H1 (cell line): ENCODE measurements at regions not wholly inside any gene's neighbourhood (a gene's known extent, or its start where the extent isn't known, plus 50 kb on each side); places are given as distances from the start of the nearest gene placed in this dataset.

Experiments used
- GABPA ChIP-seq: IDR thresholded peaks from 2 replicates; pipeline ENCODE4 v1.6.1; 2011; ENCODE audit warnings: mild to moderate bottlenecking, low read length, moderate library complexity, borderline replicate concordance; ENCODE audit not compliant: insufficient read depth
- POLR2A ChIP-seq, 2 experiments: IDR thresholded peaks; 1 replicate in 1 of 2; 2 replicates in 1 of 2; pipeline ENCODE4 v1.6.1; 2011; ENCODE audit warnings: low read depth in 2 of 2, low read length in 2 of 2, mild to moderate bottlenecking in 2 of 2; ENCODE audit errors: control extremely low read depth in 1 of 2
- POU5F1 ChIP-seq: IDR thresholded peaks from 2 replicates; pipeline ENCODE4 v1.6.1; 2011; ENCODE audit warnings: low read depth, mild to moderate bottlenecking, low read length, moderate library complexity
- TAF1 ChIP-seq: IDR thresholded peaks from 2 replicates; pipeline ENCODE4 v1.6.1; 2011; ENCODE audit warnings: mild to moderate bottlenecking, low read depth, low read length
- TF ChIP-seq, protein P1 (sequence below), 3 experiments: IDR thresholded peaks; 1 replicate in 2 of 3; 2 replicates in 1 of 3; pipeline versions ENCODE4 v1.5.1 to v1.6.1; 2011; ENCODE audit warnings: low read length in 3 of 3, mild to moderate bottlenecking in 3 of 3, inconsistent platforms in 2 of 3, low read depth in 1 of 3, moderate library complexity in 1 of 3; ENCODE audit not compliant: insufficient read depth in 1 of 3; ENCODE audit errors: control extremely low read depth in 1 of 3
- TF ChIP-seq, protein P2 (sequence below): IDR thresholded peaks from 2 replicates; pipeline ENCODE4 v1.6.1; 2012; ENCODE audit warnings: inconsistent platforms
- TF ChIP-seq, protein P3 (sequence below): IDR thresholded peaks from 2 replicates; pipeline ENCODE4 v1.6.1; 2011; ENCODE audit warnings: low read length, improper control_type of control experiment

DNA sequence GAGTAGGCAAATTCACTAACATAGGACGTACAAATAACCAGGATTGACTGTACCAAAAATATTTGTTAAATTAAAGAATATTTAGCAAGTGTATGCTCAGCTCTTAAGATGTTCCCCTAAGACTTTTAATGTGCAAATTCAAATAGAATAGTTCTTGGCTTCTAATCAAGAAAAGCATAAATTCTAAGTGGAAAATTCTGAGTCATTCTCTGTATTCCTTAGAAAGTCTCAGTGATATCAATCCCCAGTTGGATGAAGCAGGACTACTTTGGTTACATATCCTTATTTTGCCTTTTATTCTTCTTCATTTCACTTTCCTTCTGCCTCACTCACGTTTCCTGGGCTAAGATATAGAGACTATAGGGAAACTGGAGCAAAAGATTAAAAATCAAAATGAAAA is 130.2 kb downstream of the IFI44 start:
- no peak for TF ChIP-seq POLR2A (IDR thresholded peaks at IDR 0.05; ENCODE audit: control extremely low read depth in 1 of 2, low read depth in 2 of 2, low read length in 2 of 2)
- TF ChIP-seq, protein P1, sequence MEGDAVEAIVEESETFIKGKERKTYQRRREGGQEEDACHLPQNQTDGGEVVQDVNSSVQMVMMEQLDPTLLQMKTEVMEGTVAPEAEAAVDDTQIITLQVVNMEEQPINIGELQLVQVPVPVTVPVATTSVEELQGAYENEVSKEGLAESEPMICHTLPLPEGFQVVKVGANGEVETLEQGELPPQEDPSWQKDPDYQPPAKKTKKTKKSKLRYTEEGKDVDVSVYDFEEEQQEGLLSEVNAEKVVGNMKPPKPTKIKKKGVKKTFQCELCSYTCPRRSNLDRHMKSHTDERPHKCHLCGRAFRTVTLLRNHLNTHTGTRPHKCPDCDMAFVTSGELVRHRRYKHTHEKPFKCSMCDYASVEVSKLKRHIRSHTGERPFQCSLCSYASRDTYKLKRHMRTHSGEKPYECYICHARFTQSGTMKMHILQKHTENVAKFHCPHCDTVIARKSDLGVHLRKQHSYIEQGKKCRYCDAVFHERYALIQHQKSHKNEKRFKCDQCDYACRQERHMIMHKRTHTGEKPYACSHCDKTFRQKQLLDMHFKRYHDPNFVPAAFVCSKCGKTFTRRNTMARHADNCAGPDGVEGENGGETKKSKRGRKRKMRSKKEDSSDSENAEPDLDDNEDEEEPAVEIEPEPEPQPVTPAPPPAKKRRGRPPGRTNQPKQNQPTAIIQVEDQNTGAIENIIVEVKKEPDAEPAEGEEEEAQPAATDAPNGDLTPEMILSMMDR (IDR thresholded peaks at IDR 0.05; ENCODE audit: control extremely low read depth in 1 of 3, insufficient read depth in 1 of 3, low read depth in 1 of 3, low read length in 3 of 3), result no peak
- TF ChIP-seq, protein P2, sequence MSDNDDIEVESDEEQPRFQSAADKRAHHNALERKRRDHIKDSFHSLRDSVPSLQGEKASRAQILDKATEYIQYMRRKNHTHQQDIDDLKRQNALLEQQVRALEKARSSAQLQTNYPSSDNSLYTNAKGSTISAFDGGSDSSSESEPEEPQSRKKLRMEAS, result no peak
- no peak for TF ChIP-seq TAF1
- TF ChIP-seq, protein P3, sequence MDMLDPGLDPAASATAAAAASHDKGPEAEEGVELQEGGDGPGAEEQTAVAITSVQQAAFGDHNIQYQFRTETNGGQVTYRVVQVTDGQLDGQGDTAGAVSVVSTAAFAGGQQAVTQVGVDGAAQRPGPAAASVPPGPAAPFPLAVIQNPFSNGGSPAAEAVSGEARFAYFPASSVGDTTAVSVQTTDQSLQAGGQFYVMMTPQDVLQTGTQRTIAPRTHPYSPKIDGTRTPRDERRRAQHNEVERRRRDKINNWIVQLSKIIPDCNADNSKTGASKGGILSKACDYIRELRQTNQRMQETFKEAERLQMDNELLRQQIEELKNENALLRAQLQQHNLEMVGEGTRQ, result no peak
- no peak for TF ChIP-seq POU5F1
- TF ChIP-seq GABPA, result no peak
